Transverse colon (tissue), 4 donors: ENCODE measurements at regions not wholly inside any gene's neighbourhood (a gene's known extent, or its start where the extent isn't known, plus 50 kb on each side); places are given as distances from the start of the nearest gene placed in this dataset.
"Not testable (repeated sequence)": the region's sequence is repeated elsewhere in the genome, so short reads cannot be mapped to it uniquely, and the experiment has no call there.

ENCODE experiments used
- DNase-seq: peaks from one replicate; pipeline ENCODE4 v3.0.0-alpha.2; 2019
- H3K27ac ChIP-seq, 4 donors: fragments of 200-600 bp; sonication (generic); 2 replicates each; pipeline ENCODE4 v1.5.1; 2016 to 2018; ENCODE audit warnings: inconsistent platforms in 4 of 4
- H3K27me3 ChIP-seq: fragments of 200-600 bp; sonication (generic); 2 replicates; pipeline ENCODE4 v1.5.1; 2017; ENCODE audit warnings: inconsistent platforms
- H3K36me3 ChIP-seq, 4 donors: fragments of 200-600 bp; sonication (generic); 2 replicates each; pipeline ENCODE4 v1.5.1; 2017 to 2019; ENCODE audit warnings: inconsistent platforms in 4 of 4
- H3K4me1 ChIP-seq, 4 donors: fragments of 200-600 bp; sonication (generic); 2 replicates each; pipeline ENCODE4 v1.5.1; 2017 to 2020; ENCODE audit warnings: inconsistent platforms in 4 of 4
- H3K4me3 ChIP-seq, 4 donors: fragments of 200-600 bp; sonication (generic); 1 replicate in 1 of 4; 2 replicates in 3 of 4; pipeline versions ENCODE4 v1.5.1 to v1.6.1; 2017 to 2019; ENCODE audit warnings: inconsistent platforms in 4 of 4
- H3K9me3 ChIP-seq, 2 donors: fragments of 200-600 bp; sonication (generic); 2 replicates each; pipeline ENCODE4 v1.5.1; 2017 to 2019; ENCODE audit warnings: inconsistent platforms in 2 of 2
- POLR2A ChIP-seq: fragments of 450-650 bp; IDR thresholded peaks from one replicate; pipeline ENCODE4 v1.6.1; 2016; ENCODE audit warnings: antibody characterized with exemption, mild to moderate bottlenecking, moderate library complexity
- POLR2AphosphoS5 ChIP-seq, 3 donors: sonication (generic); formaldehyde crosslinking; IDR thresholded peaks; one replicate each; pipeline ENCODE4 v1.6.1; 2016; ENCODE audit warnings: antibody characterized with exemption in 3 of 3
- WGBS, 2 donors: methylation state at CpG; one replicate each; pipeline ENCODE4 v1.1.5; 2018; ENCODE audit warnings: low coverage in 1 of 2; 5-methylcytosine and 5-hydroxymethylcytosine counted together
- in situ Hi-C, 4 donors: fragments of 200-750 bp; cut with MboI; loops; one replicate each; pipeline versions ENCODE4 v1.15.0 to v1.15.1; 2017; ENCODE audit warnings: low sequenced_read_pairs in 3 of 4, low pct_ligation_motif_present in 1 of 4, low pct_unique_long_range_greater_than_20kb in 1 of 4
- intact Hi-C: fragments of 100-400 bp; cut with DNase I; formaldehyde crosslinking; loops from one replicate; pipeline ENCODE4 v1.15.1; 2023; ENCODE audit warnings: low total_unique reads
- TF ChIP-seq, protein P1 (sequence below), 5 experiments: fragments of 200-600 bp in 3 of 5; fragments of 450-650 bp in 2 of 5; sonication (generic) in 3 of 5; IDR thresholded peaks; 1 replicate in 2 of 5; 2 replicates in 3 of 5; pipeline ENCODE4 v1.5.1; 2016 to 2017; ENCODE audit warnings: antibody characterized with exemption in 5 of 5, inconsistent platforms in 3 of 5, mild to moderate bottlenecking in 2 of 5, moderate library complexity in 1 of 5

DNA sequence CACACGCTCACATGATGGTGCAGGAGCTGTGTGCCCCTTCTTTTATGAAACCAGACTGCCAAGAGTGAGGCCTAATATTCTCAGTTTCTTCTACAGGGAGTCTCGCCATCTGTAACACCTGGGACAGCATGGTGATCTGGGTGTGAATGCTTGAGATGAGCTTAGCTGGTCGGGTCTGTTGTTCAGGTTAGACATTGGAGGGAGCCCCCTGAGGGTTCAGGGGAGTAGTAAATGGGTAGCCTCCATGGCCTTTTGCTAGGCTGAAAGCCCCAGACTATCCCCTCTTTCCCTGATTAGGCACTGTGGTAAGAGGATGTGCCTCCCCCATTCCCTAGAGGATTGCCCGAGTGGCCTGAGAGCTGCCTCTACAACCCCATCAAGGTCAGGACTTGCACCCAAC is 1916.1 kb downstream of the PCDH9 start:
- intact Hi-C loops (no loop called here), in situ Hi-C loops (no loop called here)
- TF ChIP-seq POLR2A = no peak
- TF ChIP-seq, protein P1, sequence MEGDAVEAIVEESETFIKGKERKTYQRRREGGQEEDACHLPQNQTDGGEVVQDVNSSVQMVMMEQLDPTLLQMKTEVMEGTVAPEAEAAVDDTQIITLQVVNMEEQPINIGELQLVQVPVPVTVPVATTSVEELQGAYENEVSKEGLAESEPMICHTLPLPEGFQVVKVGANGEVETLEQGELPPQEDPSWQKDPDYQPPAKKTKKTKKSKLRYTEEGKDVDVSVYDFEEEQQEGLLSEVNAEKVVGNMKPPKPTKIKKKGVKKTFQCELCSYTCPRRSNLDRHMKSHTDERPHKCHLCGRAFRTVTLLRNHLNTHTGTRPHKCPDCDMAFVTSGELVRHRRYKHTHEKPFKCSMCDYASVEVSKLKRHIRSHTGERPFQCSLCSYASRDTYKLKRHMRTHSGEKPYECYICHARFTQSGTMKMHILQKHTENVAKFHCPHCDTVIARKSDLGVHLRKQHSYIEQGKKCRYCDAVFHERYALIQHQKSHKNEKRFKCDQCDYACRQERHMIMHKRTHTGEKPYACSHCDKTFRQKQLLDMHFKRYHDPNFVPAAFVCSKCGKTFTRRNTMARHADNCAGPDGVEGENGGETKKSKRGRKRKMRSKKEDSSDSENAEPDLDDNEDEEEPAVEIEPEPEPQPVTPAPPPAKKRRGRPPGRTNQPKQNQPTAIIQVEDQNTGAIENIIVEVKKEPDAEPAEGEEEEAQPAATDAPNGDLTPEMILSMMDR (IDR thresholded peaks at IDR 0.05) = no peak
- Histone ChIP-seq H3K36me3 (no peaks in the 10 kb centered on the region), H3K27ac (no peak overlapping the region), H3K27me3 (no peaks in the 10 kb centered on the region), H3K9me3 (no peaks in the 10 kb centered on the region), H3K4me1 (no peaks in the 10 kb centered on the region), H3K4me3 (no peak overlapping the region)
- no peak for DNase-seq
- 48% methylated on average over 4 of the region's 4 CpGs; no CpG with 5 or more reads in 1 of the 2 donors for WGBS, 2 donors

DNA sequence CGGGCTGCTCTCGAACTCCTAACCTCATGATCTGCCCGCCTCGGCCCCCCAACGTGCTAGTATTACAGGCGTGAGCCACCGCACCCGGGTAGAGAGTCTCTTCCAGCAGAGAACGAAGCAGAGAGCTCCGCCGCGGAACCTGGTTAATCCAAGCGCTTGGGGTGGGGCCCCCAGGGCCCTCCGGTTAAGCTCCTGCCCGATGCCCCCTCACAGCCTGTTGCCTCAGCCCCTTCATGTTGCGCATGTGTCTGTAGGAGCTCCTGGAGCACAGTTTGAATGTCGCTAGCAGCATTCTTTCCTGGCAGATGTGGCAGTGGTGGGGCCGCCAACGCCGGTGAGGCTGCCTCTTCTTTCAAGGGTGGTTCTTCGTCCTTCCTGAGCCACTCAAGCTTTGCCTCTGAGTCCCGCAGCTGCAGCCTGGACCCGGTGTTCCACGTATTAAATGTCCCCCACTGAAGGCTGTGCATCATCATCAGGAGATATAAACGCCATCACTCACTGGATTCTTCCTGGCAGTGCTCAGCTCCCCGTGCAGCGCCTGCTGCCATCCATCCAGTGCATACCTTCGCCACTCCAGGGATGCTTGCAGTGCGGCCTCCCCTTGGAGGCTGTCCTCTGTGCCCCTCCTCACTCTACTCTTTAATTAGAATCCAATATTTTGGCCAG is 1919.3 kb downstream of the PCDH9 start:
- intact Hi-C loops = no loop called here
- Histone ChIP-seq H3K27ac (no peak overlapping the region), H3K36me3 (no peaks in the 10 kb centered on the region), H3K9me3 (no peaks in the 10 kb centered on the region), H3K27me3 (no peaks in the 10 kb centered on the region), H3K4me1 (no peaks in the 10 kb centered on the region), H3K4me3 (no peak overlapping the region)
- WGBS, 2 donors = 90 to 100% methylated on average over 5 to 29 of the region's 29 CpGs
- in situ Hi-C loops = no loop called here
- TF ChIP-seq POLR2AphosphoS5 (IDR thresholded peaks at IDR 0.05) = no peak
- TF ChIP-seq POLR2A = no peak
- TF ChIP-seq, protein P1 (IDR thresholded peaks at IDR 0.05) = no peak
- DNase-seq = no peak

DNA sequence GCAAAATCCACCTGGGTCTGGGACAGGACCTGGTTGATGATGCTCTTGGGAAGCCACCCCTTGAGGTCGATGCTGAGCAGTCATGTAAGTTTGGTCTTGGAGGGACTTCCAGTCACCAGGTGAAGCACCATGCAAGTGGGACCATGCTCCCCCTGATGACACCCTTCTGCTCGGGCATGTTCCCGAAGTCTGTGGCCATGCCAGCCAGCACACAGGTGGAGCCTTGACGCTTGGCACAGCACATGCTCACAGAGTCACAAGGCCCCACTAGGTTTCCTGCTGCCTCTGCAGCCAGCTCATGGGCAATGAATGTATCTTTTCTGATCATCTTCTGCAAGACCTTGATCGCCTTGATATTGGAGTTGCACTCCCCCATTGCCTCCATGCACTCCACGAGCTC is 1920.2 kb downstream of the PCDH9 start:
- no peak for DNase-seq
- H3K9me3 ChIP-seq = no peaks in the 10 kb centered on the region

DNA sequence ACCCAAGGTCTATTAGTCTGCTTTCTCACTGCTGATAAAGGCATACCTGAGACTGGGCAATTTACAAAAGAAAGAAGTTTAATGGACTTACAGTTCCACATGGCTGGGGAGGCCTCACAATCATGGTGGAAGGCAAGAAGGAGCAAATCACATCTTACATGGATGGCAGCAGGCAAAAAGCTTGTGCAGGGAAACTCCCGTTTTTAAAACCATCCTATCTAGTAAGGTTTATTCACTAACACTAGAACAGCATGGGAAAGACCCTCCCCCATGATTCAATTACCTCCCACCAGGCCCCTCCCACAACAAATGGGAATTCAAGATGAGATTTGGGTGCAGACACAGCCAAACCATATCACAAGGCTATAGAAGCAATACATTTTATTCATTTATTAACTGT is 1921.4 kb downstream of the PCDH9 start:
- intact Hi-C loops, H3K4me3 ChIP-seq, DNase-seq, H3K36me3 ChIP-seq, H3K27me3 ChIP-seq, H3K9me3 ChIP-seq, H3K27ac ChIP-seq, in situ Hi-C loops, H3K4me1 ChIP-seq: not testable (repeated sequence)
- WGBS, 2 donors = 57 to 82% methylated on average over 1 of the region's 1 CpG

More for the DNA sequence above, 1920.2 kb downstream of the PCDH9 start:
- no peaks in the 10 kb centered on the region for H3K36me3 ChIP-seq
- no peak overlapping the region for H3K27ac ChIP-seq
- H3K4me1 ChIP-seq = no peaks in the 10 kb centered on the region
- TF ChIP-seq POLR2A = no peak
- no peaks in the 10 kb centered on the region for H3K27me3 ChIP-seq
- no peak overlapping the region for H3K4me3 ChIP-seq
- WGBS, 2 donors = 79 to 100% methylated on average over 1 to 6 of the region's 6 CpGs
- in situ Hi-C loops = no loop called here
- intact Hi-C loops = no loop called here

DNA sequence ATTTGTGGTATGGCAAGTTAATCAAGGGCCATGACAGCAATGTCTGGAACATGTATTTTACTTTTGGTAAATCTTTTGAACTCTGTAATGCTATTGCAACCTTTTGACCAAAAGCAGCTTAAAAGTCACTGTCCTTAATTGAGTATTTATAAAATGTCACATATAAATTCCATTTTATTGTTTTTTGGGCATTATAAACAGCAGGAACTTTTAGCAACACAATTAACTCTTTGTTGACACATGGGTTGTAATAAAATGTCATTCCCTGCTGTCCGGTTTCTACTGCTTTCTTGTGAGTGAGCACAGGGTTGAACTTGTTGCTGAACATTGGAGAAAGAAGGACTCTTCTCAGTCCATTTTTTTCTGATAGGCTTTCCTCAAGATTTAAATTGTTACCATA is 1923.1 kb downstream of the PCDH9 start:
- Histone ChIP-seq H3K9me3 (no peaks in the 10 kb centered on the region), H3K27me3 (no peaks in the 10 kb centered on the region), H3K4me1 (no peaks in the 10 kb centered on the region), H3K36me3 (no peaks in the 10 kb centered on the region), H3K4me3 (no peak overlapping the region), H3K27ac (no peak overlapping the region)
- 50 to 59% methylated on average over 1 of the region's 1 CpG for WGBS, 2 donors
- intact Hi-C loops = no loop called here
- no peak for TF ChIP-seq POLR2A
- TF ChIP-seq, protein P1 (IDR thresholded peaks at IDR 0.05) = no peak
- in situ Hi-C loops = no loop called here
- no peak for DNase-seq
